ENCODE measurements at regions not wholly inside any gene's neighbourhood (a gene's known extent, or its start where the extent isn't known, plus 50 kb on each side); places are given as distances from the start of the nearest gene placed in this dataset.

- no peaks in the 10 kb centered on the region for H4K20me1 ChIP-seq (ENCODE audit: insufficient read depth, low read length)
- DNase-seq (ENCODE audit: low spot score), result no peak
- peaks cover 20% of the 10 kb centered on the region; the same call in 1 of the 2 replicates for H3K9me3 ChIP-seq (ENCODE audit: low read length)
- H3K79me2 ChIP-seq (ENCODE audit: insufficient read depth, low read depth, low read length), result no peaks in the 10 kb centered on the region
- TF ChIP-seq CTCF (conservative IDR thresholded peaks at IDR 0.05; ENCODE audit: low read length), result no peak
- no peak for TF ChIP-seq EZH2phosphoT487 (IDR thresholded peaks at IDR 0.05; ENCODE audit: borderline replicate concordance, low read depth, low read length)
- no peak overlapping the region for H3K4me3 ChIP-seq (ENCODE audit: low read depth, low read length, poor library complexity, severe bottlenecking)
- POLR2A ChIA-PET, result no interaction called here
- H3K36me3 ChIP-seq (ENCODE audit: insufficient read depth, low read length), result no peaks in the 10 kb centered on the region
- no peak overlapping the region for H2AFZ ChIP-seq (ENCODE audit: low read length)
- no peaks in the 10 kb centered on the region for H3K4me1 ChIP-seq (ENCODE audit: insufficient read depth, low read length, poor library complexity, severe bottlenecking)
- no peaks in the 10 kb centered on the region for H3K9me2 ChIP-seq (ENCODE audit: insufficient read depth, low read length)
- CTCF ChIA-PET (ENCODE audit: unreplicated experiment), result no interaction called here
- BruUV-seq (replicated peaks), result no TSS peak
- intact Hi-C loops (cut with micrococcal nuclease; ENCODE audit: unreplicated experiment), result no loop called here
- H3K4me2 ChIP-seq (ENCODE audit: low read length), result no peak overlapping the region
- no peak overlapping the region for H3K27ac ChIP-seq (ENCODE audit: low read depth, low read length, poor library complexity, severe bottlenecking)
Observed at GRCh38 chr12:34598352-34598827, 576.1 kb downstream of the ALG10 start.

- no peak overlapping the region for H3K4me2 ChIP-seq (ENCODE audit: low read length)
- no peaks in the 10 kb centered on the region for H4K20me1 ChIP-seq (ENCODE audit: insufficient read depth, low read length)
- H3K9me2 ChIP-seq (ENCODE audit: insufficient read depth, low read length), result no peaks in the 10 kb centered on the region
- ChIA-PET POLR2A (no interaction called here), CTCF (ENCODE audit: unreplicated experiment) (no interaction called here)
- H3K79me2 ChIP-seq (ENCODE audit: insufficient read depth, low read depth, low read length), result no peaks in the 10 kb centered on the region
- no peak for DNase-seq (ENCODE audit: low spot score)
- TF ChIP-seq EZH2phosphoT487 (IDR thresholded peaks at IDR 0.05; ENCODE audit: borderline replicate concordance, low read depth, low read length) (no peak), CTCF (conservative IDR thresholded peaks at IDR 0.05; ENCODE audit: low read length) (no peak)
- H3K36me3 ChIP-seq (ENCODE audit: insufficient read depth, low read length), result no peaks in the 10 kb centered on the region
- no peak overlapping the region for H3K27ac ChIP-seq (ENCODE audit: low read depth, low read length, poor library complexity, severe bottlenecking)
- no peak overlapping the region for H3K4me3 ChIP-seq (ENCODE audit: low read depth, low read length, poor library complexity, severe bottlenecking)
- H2AFZ ChIP-seq (ENCODE audit: low read length), result no peak overlapping the region
- intact Hi-C loops (cut with micrococcal nuclease; ENCODE audit: unreplicated experiment), result no loop called here
- H3K4me1 ChIP-seq (ENCODE audit: insufficient read depth, low read length, poor library complexity, severe bottlenecking), result no peaks in the 10 kb centered on the region
- peaks cover 14% of the 10 kb centered on the region; the same call in 1 of the 2 replicates for H3K9me3 ChIP-seq (ENCODE audit: low read length)
- BruUV-seq (replicated peaks), result no TSS peak
Observed at GRCh38 chr12:34598851-34599529, 576.7 kb downstream of the ALG10 start.

Measured in OCI-LY7 (cell line).